ENCODE measurements at regions not wholly inside any gene's neighbourhood (a gene's known extent, or its start where the extent isn't known, plus 50 kb on each side); places are given as distances from the start of the nearest gene placed in this dataset.

DNA sequence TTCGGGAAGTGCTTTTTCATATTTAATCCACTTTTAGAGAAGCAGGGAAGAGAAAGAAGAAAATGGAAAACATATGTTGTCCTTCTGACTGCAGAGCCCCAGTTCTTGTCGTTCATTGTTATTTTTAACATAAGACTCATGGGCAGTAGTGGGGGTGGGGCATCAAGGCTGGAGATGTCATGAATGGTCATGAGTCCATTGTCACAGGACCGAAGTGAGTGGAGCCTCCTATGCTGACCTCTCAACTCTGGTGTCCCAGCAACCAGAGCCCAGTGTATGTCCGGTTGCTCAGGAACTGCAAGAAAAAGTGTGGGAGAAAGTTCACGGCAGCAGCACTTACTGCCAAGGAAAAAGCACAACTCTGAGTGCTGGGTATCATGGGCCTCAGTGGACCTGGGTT lies 108.6 kb downstream of the BANF2 start:
- no peak overlapping the region for H3K4me3 ChIP-seq (ENCODE audit: control insufficient read depth, low read depth, low read length)
- no peak for TF ChIP-seq CTCF (conservative IDR thresholded peaks at IDR 0.05; ENCODE audit: control insufficient read depth, insufficient read depth, low read depth, low read length)
- peak; percentile 94 for DNase-seq (ENCODE audit: low read depth)

DNA sequence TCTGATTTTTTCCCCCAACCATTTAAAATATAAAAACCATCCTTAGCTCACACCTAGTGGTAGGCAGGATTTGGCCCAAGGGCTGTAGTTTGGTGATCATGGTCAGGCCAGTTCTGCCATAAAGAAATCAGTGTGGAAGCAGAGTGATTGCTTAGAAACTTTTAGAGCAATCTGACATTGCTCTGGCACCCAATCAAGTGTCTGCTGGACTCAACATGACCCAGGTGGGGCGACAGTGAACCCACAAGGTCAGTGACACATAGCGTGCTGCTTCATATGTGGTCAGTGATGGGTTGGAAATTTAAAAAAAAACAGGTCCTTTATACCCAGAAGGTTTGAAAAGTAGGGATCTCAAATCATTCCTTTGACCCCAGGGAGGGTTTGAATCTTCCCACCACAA lies 107.9 kb downstream of the BANF2 start:
- no peak overlapping the region for H3K4me3 ChIP-seq (ENCODE audit: control insufficient read depth, low read depth, low read length)
- no peak for TF ChIP-seq CTCF (conservative IDR thresholded peaks at IDR 0.05; ENCODE audit: control insufficient read depth, insufficient read depth, low read depth, low read length)
- peak; percentile 67 for DNase-seq (ENCODE audit: low read depth)

DNA sequence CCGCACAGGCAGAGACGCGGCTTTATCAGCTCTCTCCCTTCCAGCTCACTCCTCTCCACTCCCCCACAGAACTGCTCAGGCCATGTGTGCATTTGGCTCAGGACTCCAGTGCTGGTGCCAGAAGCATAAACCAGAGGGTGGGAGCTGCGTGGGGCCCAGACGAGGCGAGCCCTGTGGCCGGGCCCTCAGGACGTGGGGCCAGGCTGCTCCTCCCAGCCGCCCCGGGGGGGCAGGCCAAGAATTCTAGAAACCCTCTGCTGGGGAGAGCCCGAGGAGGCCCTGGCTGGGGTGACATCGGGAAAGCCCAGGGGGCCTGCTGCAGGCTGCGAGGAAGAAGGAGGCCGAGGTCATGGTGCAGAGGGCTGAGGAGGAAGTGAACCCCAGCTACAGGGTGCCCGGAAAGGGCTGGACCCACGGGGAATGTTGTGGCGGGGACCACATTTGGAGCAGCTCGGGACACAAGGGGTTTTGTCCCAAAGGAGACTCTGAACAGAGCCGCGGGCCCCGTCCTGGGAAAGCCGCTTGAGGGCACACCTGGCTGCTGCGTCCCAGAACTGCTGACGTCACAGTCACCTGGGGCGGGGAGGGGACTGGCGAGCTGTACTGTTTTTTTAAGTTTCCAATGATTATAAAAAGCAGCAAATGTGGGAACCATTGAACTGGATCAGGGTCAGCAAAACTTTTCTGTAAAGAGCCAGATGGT lies 107.1 kb downstream of the BANF2 start:
- DNase-seq (ENCODE audit: low read depth) = peak; percentile 85
- no peak overlapping the region for H3K4me3 ChIP-seq (ENCODE audit: control insufficient read depth, low read depth, low read length)

DNA sequence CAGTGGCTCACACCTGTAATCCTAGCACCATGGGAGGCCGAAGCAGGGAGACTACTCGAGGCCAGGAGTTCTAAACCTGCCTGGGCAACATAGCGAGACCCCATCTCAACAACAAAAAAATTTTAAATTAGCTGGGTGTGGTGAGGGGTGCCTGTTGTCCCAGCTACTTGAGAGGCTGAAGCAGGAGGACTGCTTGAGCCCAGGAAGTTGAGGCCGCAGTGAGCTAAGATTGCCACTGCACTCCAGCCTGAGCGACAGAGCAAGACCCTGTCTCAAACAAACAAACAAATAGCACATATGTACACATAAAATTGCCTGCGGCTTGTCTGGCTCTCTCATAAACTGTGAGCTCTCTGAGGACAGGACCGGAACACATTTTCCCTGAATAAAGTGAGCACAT lies 106.3 kb downstream of the BANF2 start:
- no peak overlapping the region for H3K4me3 ChIP-seq (ENCODE audit: control insufficient read depth, low read depth, low read length)
- TF ChIP-seq CTCF (conservative IDR thresholded peaks at IDR 0.05; ENCODE audit: control insufficient read depth, insufficient read depth, low read depth, low read length) = no peak
- no peak for DNase-seq (ENCODE audit: low read depth)

More for the DNA sequence above, 107.1 kb downstream of the BANF2 start:
- TF ChIP-seq CTCF (conservative IDR thresholded peaks at IDR 0.05; ENCODE audit: control insufficient read depth, insufficient read depth, low read depth, low read length) = no peak

DNA sequence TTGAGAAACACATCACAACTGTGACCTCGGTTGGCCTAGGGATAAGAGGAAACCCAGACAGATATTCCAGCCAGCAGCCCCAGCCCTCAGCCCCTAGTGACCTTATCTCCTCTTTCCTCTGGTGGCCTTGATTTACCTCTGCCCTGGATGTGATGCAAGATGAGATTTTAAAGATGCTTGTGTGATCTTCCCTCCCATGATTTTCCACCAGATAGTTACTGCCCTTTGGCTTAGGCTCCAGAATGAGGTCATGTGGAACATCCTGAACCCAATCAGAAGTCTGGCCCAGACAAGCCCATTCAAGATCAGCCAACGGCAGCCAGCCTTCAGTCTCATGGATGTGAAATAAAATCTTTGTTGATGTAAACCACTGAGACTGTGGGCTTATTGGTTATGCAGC lies 104.0 kb downstream of the BANF2 start:
- no peak overlapping the region for H3K4me3 ChIP-seq (ENCODE audit: control insufficient read depth, low read depth, low read length)
- no peak for DNase-seq (ENCODE audit: low read depth)
- TF ChIP-seq CTCF (conservative IDR thresholded peaks at IDR 0.05; ENCODE audit: control insufficient read depth, insufficient read depth, low read depth, low read length) = no peak

- H3K4me3 ChIP-seq (ENCODE audit: control insufficient read depth, low read depth, low read length) = no peak overlapping the region
- DNase-seq (ENCODE audit: low read depth) = no peak
- TF ChIP-seq CTCF (conservative IDR thresholded peaks at IDR 0.05; ENCODE audit: control insufficient read depth, insufficient read depth, low read depth, low read length) = no peak
Observed at GRCh38 chr20:17799575-17800227, 99.9 kb downstream of the BANF2 start.
